Activated CD8-positive, alpha-beta memory T cell treated with anti-CD3 and anti-CD28 coated beads, Interleukin-2, amount 50 U/mL, for 4 hours (primary cell): ENCODE measurements at regions not wholly inside any gene's neighbourhood (a gene's known extent, or its start where the extent isn't known, plus 50 kb on each side); places are given as distances from the start of the nearest gene placed in this dataset.
"Not testable (repeated sequence)": the region's sequence is repeated elsewhere in the genome, so short reads cannot be mapped to it uniquely, and the experiment has no call there.

Experiments
- DNase-seq: peaks from one replicate; pipeline ENCODE4 v3.0.0-alpha.2; 2020

GRCh38 chr1:60880202-60880601 lies 202.2 kb upstream of the NFIA start:
- no peak for DNase-seq

- DNase-seq, result no peak
Observed at GRCh38 chr1:60878323-60878722, 204.0 kb upstream of the NFIA start.

- DNase-seq, result no peak
Observed at GRCh38 chr1:60877376-60877775, 205.0 kb upstream of the NFIA start.

GRCh38 chr1:60876952-60877351 lies 205.4 kb upstream of the NFIA start:
- DNase-seq, result no peak

GRCh38 chr1:60875138-60875537 lies 207.2 kb upstream of the NFIA start:
- DNase-seq, result no peak

GRCh38 chr1:60874718-60875117 lies 207.6 kb upstream of the NFIA start:
- DNase-seq, result no peak

- DNase-seq, result not testable (repeated sequence)
Observed at GRCh38 chr1:60873396-60873795, 209.0 kb upstream of the NFIA start.

- no peak for DNase-seq
Observed at GRCh38 chr1:60872426-60873054, 209.8 kb upstream of the NFIA start.

- no peak for DNase-seq
Observed at GRCh38 chr1:60870269-60870865, 212.0 kb upstream of the NFIA start.

- no peak for DNase-seq
Observed at GRCh38 chr1:60868901-60869663, 213.3 kb upstream of the NFIA start.

GRCh38 chr1:60867782-60868181 lies 214.6 kb upstream of the NFIA start:
- no peak for DNase-seq

GRCh38 chr1:60866917-60867531 lies 215.3 kb upstream of the NFIA start:
- DNase-seq, result no peak

- no peak for DNase-seq
Observed at GRCh38 chr1:60866226-60866900, 216.0 kb upstream of the NFIA start.

GRCh38 chr1:60865166-60865565 lies 217.2 kb upstream of the NFIA start:
- no peak for DNase-seq

- DNase-seq, result no peak
Observed at GRCh38 chr1:60864722-60865121, 217.6 kb upstream of the NFIA start.

- DNase-seq, result no peak
Observed at GRCh38 chr1:60863131-60863530, 219.2 kb upstream of the NFIA start.

- DNase-seq, result no peak
Observed at GRCh38 chr1:60861961-60862567, 220.3 kb upstream of the NFIA start.

GRCh38 chr1:60859111-60859510 lies 223.2 kb upstream of the NFIA start:
- DNase-seq, result no peak

- no peak for DNase-seq
Observed at GRCh38 chr1:60857851-60858250, 224.5 kb upstream of the NFIA start.

GRCh38 chr1:60850084-60850483 lies 232.3 kb upstream of the NFIA start:
- no peak for DNase-seq

- DNase-seq, result no peak
Observed at GRCh38 chr1:60849401-60849800, 233.0 kb upstream of the NFIA start.

- no peak for DNase-seq
Observed at GRCh38 chr1:60848583-60849188, 233.7 kb upstream of the NFIA start.
